ENCODE measurements at regions not wholly inside any gene's neighbourhood (a gene's known extent, or its start where the extent isn't known, plus 50 kb on each side); places are given as distances from the start of the nearest gene placed in this dataset.
"Not testable (repeated sequence)": the region's sequence is repeated elsewhere in the genome, so short reads cannot be mapped to it uniquely, and the experiment has no call there.

DNA sequence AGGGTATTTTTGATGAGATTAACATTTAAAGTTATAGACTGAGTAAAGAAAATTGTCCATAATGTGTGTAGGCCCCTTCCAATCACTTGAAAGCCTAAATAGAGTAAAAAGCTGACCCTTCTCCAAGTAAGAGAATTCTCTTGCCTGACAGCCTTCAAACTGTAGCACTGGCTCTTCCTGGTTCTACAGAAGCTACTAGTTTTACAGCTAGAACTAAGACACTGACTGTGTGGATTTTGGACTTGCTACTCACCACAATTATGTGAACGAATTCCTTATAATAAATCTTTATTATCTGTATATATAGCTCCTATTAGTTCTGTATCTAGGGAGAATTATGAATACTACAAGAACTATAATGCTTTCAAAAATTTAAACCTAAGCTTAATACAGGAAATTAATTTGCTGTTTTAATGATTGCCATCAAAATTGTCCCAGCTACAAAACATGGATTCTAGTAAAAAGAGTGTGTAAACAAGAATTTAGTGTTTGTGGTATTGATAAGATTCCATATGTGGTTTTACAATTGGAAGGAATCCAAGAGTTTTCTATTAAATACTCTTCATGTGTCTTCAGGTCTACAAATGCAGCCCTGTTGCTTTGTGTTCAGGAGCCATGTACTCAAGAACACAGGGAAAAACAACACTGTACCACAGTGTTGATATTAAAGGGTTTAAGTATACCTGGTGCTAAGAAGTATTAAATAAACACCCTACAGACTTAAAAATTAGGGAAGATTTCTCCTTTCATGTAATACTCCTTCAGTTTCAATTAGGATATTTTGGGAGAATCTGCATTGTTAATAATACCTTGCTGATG, 366.5 kb downstream of the CXXC4 start:
- DNase-seq: no peak

DNA sequence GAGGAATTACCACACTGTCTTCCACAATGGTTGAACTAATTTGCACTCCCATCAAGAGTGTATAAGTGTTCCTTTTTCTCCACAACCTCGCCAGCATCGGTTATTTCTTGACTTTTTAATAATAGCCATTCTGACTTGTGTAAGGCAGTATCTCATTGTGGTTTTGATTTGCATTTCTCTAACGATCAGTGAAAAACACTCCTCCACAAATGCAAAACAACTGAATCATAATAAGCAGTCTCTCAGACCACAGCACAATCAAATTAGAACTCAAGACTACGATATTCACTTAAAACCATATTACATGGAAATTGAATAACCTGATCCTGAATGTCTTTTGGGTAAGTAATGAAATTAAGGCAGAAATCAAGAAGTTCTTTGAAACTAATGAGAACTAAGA, 371.7 kb downstream of the CXXC4 start:
- DNase-seq: no peak

DNA sequence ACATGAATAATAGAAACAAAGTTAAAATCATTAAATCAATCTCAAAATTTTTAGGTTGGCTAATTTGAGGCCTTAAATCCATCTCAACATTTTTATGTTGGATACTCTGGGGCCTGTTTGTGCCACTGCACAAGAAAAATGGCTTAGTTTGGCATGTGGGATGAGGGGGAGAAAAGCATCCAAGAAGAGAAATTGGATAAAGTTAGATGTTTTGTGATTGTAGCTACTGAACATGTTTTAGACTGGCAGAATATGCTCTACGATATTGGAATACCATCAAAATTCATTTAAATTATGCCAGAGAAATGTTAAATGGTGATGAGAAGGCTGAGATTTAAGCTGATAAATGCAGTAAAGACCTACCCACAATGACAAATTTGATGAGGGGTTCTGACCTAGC, 376.9 kb downstream of the CXXC4 start:
- DNase-seq: no peak

DNA sequence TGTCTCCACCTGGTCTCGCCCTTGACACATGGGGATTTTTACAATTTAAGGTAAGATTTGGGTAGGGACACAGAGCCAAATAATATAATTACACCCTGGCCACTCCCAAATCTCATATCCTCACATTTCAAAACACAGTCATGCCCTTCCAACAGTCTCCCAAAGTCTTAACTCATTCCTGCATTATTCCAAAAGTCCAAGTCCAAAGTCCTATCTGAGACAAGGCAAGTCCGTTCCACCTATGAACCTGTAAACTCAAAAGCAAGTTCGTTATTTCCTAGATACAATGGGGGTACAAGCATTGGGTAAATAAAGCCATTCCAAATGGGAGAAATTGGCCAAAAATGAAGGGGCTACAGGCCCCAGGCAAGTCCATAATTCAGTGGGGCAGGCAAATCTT, 380.8 kb downstream of the CXXC4 start:
- DNase-seq: no peak

DNA sequence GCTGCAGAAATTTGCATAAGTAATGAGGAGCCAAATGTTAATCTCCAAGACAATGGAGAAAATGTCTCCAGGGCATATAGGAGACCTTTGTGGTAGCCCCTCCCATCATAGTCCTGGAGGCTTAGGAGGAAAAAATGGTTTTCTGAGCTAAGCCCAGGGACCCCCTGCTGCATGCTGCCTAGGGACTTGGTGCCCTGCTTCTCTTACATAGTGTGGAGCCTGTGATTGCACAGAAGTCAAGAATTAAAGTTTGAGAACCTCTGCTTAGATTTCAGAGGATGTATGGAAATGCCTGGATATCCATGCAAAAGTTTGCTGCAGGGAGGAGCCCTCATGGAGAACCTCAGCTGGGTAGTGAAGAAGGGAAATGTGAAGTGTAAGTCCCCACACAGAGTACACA, 379.4 kb upstream of the TACR3 start:
- no peak for DNase-seq

DNA sequence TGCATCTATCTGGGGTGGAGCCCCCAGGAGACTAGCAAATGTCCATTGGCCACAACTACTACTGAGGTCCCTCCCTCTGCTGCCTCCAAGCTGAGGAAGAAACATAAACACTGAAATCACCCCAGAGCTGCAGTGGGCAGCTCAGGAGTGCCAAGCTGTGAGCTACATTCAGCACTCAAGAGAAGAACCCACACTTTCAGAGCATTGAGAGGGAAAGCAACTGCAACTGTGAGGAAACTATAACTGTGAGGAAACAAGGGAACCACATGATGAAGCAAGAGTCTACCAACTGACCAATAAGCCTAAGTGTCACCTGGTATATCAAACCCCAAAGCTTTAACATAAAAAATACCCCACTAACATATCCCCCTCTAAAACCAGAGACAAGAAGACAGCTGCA, 373.5 kb upstream of the TACR3 start:
- DNase-seq: no peak

DNA sequence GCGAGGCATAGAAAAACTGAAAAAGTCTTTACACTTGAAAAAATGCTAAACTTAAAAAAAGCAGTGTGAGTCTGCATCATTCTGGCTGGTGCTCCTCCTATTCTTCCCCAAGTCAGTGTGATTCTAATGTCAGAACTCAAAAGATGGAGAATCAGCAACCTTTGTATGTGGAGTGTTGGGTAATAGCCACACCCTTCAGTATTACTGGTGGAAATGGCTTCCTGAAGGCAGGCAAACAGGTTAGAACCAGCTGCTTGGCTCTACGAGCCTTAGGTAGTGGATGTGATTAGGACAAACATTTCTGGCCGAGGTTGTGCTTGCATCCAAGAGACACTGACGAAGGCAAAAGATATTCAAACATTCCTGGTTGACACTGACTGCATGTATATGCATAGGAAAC, 353.4 kb upstream of the TACR3 start:
- DNase-seq: no peak

DNA sequence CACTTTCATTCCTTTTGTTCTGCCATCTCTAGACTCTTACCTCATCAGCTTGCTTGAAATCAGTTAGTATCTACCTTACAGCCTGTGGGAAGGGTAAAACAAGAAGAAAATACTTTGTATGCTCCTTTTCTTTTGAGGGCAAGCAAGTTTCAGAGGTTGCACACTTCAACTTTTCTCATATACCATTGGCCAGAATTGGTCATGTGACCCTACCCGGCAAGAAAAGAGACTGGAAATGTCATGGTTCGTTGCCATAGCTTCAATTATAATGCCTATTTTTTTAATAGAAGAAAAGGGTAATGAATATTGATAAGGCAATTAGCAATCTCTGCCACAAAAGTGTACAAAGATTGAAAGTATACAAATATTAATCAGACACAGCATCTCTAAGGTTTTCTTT, 346.7 kb upstream of the TACR3 start:
- DNase-seq: no peak

DNA sequence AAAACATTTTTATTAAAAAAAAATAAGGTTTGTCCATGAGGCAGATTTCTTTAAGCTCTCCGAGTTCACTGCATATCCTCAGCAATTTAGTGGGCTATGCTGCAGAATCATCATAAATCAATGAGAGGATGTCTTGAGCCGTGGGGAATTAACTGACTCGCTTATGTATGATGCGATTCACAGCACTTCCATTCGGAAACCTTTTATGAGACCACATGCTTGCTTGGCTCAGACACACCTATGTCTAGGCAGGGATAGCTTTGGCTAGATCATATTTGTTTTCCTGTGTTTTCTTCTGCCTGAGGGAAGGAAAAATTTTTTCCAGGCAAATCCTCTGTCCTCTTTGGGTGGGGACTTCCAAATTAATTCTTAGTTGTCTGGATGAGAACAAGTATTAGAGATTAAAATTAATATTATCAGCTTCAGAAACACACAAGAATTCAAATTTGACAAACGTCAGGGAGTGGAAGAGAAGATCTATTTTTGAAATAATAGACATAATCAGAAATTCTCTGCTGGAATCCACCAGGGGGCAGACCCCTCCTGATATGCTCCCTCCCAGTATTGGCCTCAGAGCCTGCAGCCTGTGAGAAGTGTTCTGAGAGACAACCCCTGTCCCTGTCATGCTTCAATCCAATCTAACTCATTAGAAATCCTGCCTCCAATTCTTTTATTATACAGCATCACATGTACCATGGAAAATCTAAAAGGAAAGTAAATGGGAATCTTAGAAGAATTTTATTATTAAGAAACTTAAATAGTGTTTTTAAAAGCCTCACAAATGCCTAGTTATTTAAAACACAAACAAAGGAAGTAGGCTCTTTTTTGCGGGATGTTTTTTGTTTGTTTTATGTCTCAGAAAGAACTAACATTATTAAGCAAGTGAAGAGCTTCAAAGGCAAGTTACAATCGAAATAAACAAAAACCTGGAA, 345.1 kb upstream of the TACR3 start:
- DNase-seq: peak; percentile 33

DNA sequence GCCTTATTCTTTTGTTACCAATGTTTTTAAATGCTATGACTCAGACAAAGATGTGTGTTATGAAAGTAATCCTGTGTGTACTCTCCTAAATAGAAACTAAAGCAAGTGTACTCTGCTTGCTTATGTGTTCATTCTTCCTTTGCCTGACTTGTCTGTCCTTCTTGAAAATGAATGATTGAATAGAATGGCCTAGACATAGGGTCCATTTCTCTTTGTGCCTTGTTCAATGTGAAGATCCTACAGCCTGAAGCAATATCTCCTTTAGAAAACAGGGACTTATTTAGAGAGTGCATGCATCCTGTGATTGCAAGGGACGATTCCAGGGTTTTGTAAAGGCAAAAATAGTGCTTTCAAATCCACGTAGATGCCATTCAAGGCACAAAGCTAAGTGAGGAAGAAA, 343.6 kb upstream of the TACR3 start:
- DNase-seq: no peak

DNA sequence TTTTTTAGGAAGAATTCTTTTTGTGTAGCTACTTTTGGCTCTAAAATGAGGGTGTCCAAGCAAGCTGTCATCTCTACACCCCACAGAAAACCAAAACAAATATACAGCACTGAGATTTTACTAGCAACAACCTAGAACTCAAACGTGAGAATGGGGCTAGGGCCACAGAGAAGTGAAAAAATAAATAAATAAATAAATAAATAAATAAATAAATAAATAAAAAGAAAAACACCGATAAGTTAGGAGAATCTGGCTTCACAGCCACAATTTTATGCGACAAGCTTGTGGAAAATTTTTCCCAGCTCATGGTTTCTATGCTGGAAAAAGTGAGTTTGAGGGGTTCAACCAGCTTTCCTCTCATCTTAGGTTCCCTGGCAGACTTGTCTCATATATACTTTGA, 324.6 kb upstream of the TACR3 start:
- no peak for DNase-seq

DNA sequence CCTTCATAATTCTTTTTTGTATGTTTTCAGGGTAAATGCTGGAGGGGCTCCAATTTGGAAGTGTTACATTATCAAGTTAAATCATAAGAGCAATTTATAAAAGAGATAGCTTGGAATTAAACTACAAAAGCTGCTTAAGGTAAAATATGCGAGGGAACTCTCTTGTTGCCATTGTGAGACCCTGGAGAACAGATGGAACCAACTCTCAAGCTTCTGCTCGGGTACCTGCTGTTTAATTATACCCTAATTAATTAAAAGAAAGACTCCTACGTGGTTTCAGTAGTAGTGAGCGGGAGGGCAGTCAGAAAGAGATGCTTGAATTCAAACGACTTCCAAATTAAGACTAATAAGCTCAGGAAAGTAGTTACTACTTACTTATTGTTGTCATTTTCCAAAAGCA, 313.1 kb upstream of the TACR3 start:
- DNase-seq: no peak

DNA sequence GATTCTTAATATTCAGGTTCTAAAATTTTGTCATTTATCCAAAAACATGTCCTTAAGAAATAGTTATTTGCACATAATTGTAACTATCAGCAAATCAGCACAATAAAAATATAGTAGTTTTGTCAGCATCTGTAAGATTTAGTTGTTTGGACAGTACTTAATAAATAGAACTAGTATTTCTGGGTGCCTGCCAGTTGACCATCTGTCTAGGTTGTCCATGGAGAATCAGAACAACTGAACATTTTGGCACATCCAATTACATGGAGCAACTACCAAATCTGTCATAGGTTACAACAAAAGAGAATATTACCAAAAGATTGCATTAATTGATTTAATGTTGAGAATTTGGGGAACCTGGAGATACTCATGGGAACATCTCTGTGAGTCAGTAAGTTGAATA, 305.5 kb upstream of the TACR3 start:
- peak; percentile 38 for DNase-seq

DNA sequence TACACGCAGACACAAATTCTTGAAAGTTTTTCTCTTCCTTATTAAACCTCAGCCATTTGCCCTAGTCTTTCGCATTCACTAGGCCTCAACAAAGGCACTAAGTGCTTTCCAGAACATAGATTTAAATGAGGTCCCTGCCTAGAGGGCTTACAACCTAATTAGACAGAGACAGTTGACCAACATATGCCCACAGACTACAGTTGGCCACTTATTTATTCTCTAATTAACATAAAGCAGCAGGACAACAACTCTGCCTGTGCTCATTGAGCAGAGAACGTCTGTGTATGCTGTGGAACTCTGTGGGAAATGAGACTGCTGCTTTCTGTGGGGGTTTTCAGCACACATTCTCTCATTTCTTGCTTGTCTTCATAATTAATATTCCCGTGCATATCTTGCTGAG, 303.0 kb upstream of the TACR3 start:
- no peak for DNase-seq

DNA sequence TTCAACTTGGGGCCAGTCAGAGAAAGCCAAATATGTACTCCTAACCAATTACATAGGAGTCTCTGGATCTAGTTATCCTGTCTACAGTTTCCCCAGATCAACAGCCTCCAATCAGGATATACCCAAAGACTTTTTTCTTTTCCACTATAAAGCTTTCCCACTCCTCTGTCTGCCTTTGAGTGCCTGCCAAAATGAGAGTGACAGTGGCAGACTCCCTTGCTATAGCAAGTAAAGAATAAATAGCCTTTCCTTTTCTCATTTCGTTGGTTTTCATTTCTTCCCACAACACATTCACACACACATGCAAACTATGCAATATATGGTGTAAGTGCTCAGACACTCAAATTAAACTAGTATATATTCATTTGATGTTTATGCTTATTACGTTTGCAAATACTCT, 302.4 kb upstream of the TACR3 start:
- no peak for DNase-seq

DNA sequence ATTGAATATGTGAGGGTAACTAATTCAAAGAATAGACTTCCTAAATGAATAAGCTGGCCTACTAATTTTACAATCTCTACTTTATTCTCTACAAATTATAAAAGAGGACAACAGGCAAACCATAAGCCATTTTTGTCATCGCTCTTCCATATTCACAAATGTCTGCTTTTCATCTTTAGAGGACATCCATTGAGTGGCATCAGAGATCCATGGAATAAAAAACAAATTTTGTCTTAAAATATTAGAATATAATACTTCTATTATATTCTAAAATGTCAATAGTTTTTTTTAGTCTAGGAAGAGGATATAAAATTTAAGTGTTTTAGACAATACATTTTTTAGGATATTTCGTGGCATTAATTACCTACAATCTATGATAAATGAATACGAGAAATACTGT, 300.9 kb upstream of the TACR3 start:
- no peak for DNase-seq

DNA sequence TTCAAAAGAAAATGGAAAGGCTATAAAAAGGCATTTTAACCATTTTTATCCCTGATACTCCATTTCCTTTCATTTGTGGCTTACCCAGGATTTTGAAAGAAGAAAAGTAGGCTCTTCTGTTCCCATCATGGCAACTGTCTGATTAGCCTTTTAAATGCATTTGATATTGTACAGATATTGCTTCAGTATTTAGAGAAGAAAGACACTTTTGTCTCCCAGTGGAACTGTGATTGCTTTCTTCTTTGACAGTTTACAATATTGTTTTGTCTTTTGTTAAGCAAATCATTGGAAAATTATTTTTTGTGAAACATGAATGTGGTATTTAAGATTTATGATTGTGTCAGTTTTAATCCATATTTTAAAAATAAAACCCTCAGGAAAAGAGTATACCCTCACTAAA, 297.4 kb upstream of the TACR3 start:
- DNase-seq: no peak

DNA sequence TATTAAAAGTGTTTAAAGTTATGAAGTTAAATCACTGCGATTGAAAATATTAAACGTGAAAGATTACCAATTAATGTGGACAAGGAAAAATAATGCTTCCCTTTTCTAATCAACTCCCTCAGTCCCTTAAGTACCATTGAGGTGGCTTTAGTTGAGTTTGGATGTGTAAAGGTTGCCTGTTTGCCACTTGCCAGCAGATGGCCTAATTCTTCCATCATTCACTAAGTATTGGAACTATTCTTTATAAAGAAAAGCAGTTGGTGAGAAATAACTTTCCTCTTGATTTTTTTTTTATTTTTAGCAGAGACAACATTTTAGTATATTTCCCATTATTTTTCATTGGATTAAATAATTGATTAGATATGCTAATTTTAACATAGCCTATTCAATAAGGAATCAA, 295.9 kb upstream of the TACR3 start:
- DNase-seq: peak; percentile 49

DNA sequence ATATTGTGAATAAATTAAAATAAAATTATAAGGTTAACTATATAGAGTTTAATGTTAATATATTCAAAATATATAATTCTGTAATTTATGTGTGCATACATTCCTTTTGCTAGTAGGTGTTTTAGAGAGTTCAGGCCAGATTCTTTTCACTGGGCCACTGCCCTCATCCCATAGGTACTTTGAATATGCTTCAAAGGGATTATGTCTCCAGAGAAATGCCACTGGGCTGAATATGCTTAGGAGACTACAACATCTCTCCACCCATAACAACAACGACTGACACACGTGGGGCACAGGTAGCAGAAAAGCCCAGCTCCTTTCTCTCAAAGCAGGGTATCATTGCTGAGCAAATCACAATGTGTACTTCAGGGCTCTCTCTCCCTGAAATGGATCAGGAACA, 290.9 kb upstream of the TACR3 start:
- no peak for DNase-seq

DNA sequence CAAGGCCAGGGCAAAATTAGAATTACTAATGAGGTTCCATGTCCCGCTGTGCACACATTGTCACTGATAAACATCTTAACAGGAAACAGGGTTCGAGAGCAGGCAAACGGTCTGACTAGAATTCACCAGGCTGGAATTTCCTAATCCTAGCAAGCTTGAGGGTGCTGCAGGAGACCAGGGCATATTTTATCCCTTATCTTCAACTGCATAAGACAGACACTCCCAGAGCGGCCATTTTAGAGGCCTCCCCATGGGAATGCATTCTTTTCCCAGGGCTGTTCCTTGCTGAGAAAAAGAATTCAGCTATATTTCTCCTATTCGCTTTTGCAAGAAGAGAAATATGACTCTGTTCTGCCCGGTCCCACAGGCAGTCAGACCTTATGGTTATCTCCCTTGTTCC, 282.5 kb upstream of the TACR3 start:
- DNase-seq: not testable (repeated sequence)

DNA sequence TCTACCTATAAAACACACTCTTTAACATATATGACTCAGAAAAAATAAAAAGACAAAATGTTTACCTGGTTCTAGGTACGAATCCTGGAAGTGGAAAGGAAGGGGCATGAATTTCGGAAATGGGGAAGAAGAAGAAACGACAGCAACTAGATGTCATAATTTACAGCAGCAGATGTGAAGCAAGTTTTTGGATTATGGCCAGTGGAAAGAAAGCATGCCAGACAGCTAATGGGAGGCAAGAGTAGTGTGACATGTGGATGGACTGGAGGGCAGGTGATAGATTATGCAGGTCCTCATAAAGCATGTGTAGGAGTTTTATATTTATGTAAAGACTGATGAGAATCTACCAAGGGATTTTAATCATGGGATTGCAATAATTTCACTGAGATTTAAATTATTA, 279.0 kb upstream of the TACR3 start:
- DNase-seq: peak; percentile 56

DNA sequence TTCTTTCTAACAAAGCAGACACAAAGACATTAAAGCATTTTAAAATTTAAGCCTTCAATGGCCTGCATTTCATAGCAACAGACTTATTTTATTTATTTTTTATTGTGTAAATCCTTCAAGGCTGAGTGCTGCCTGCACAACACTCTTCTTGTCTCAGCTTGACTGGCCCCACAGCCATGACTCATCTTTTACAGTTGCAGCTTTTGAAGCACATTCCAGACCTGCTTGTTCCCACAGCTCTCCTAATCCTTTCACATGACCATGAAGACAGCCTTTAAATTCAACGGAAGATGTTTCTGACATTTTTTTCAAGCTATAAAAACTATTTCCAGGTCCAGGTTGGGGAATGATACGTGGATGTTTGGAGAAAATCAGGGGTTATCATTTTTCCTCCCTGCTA, 276.9 kb upstream of the TACR3 start:
- DNase-seq: peak; percentile 30

DNA sequence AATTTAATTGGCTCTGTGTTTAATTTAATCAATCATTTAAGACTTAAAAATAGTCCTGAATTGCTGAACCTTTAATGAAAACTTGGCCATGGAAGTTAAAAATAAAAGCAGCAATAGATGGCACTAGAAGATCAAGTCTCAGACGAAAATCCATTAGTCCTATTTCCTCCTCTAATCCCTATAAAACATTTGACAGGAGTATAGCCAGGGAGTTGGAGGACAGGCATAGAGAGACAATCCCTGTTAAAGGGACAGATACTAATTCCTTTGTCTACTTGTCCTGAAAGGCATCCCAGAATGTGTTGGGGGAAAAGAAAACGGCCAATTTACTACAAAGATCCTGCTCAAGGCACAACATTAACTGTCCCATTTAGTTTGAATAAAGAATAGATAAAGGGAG, 276.3 kb upstream of the TACR3 start:
- peak; percentile 68 for DNase-seq

DNA sequence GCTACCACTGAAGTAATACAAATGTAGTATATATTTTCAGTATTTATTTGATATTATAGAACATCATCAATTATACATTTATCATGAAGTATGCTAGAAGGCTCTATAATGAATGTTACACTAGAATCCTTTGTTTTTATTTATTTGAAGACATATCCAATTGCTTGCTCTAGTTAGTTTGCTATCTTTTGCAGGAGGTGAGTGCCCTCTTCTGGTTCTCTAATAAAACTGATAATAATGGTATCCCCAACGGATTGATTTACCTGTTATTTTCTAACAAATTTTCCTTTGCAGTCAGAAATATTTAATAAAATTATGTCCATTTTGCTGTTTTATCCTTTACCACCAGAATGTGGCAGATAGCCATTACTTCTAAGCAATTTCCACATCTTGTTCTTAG, 274.3 kb upstream of the TACR3 start:
- DNase-seq: peak; percentile 25

Measured in NCI-H1694 treated with DMSO at 0.1 percent for 48 hours (cell line).